Fibroblast of mammary gland (primary cell): ENCODE measurements at regions not wholly inside any gene's neighbourhood (a gene's known extent, or its start where the extent isn't known, plus 50 kb on each side); places are given as distances from the start of the nearest gene placed in this dataset.

ENCODE experiments used
- DNase-seq: peaks from one replicate; pipeline ENCODE4 v3.0.0-alpha.2; 2010; ENCODE audit warnings: low read depth
- H3K4me3 ChIP-seq: 2 replicates; pipeline ENCODE4 v1.5.1; 2011; ENCODE audit warnings: low read depth, mild to moderate bottlenecking, low read length, moderate library complexity; ENCODE audit not compliant: control insufficient read depth
- CTCF ChIP-seq: conservative IDR thresholded peaks from 2 replicates; pipeline ENCODE4 v1.5.1; 2011; ENCODE audit warnings: low read depth, low read length, inconsistent platforms; ENCODE audit not compliant: control insufficient read depth, insufficient read depth

GRCh38 chr10:36506261-36506660 lies 619.1 kb upstream of the ANKRD30A start:
- no peak for DNase-seq
- no peak for TF ChIP-seq CTCF
- no peak overlapping the region for H3K4me3 ChIP-seq

- TF ChIP-seq CTCF, result peak; percentile 1
- peak; percentile 24 for DNase-seq
- H3K4me3 ChIP-seq, result no peak overlapping the region
These were observed 620.6 kb upstream of the ANKRD30A start for GRCh38 chr10:36504758-36505157.

GRCh38 chr10:36500266-36500665 lies 625.1 kb upstream of the ANKRD30A start:
- no peak overlapping the region for H3K4me3 ChIP-seq
- no peak for DNase-seq
- TF ChIP-seq CTCF, result no peak

GRCh38 chr10:36499693-36500092 lies 625.7 kb upstream of the ANKRD30A start:
- peak; percentile 70 for DNase-seq
- TF ChIP-seq CTCF, result no peak

GRCh38 chr10:36496758-36497157 lies 628.6 kb upstream of the ANKRD30A start:
- no peak for DNase-seq
- no peak for TF ChIP-seq CTCF
- H3K4me3 ChIP-seq, result no peak overlapping the region

More at GRCh38 chr10:36499693-36500092, 625.7 kb upstream of the ANKRD30A start:
- H3K4me3 ChIP-seq, result no peak overlapping the region

- no peak overlapping the region for H3K4me3 ChIP-seq
- TF ChIP-seq CTCF, result no peak
- DNase-seq, result peak; percentile 97
These were observed 631.0 kb upstream of the ANKRD30A start for GRCh38 chr10:36494371-36494770.

GRCh38 chr10:36493516-36493880 lies 631.9 kb upstream of the ANKRD30A start:
- H3K4me3 ChIP-seq, result no peak overlapping the region
- peak; percentile 77 for DNase-seq
- TF ChIP-seq CTCF, result no peak
